Ascending aorta (tissue), 2 donors: ENCODE measurements at regions not wholly inside any gene's neighbourhood (a gene's known extent, or its start where the extent isn't known, plus 50 kb on each side); places are given as distances from the start of the nearest gene placed in this dataset.

Experiments
- DNase-seq, 2 donors: peaks; one replicate each; pipeline ENCODE4 v3.0.0-alpha.2; 2019; ENCODE audit warnings: low spot score in 2 of 2
- H3K27ac ChIP-seq, 2 donors: fragments of 200-600 bp; sonication (generic); one replicate each; pipeline ENCODE4 v1.5.1; 2016 to 2017; ENCODE audit warnings: mild to moderate bottlenecking in 1 of 2
- H3K27me3 ChIP-seq: fragments of 200-600 bp; sonication (generic); one replicate; pipeline ENCODE4 v1.5.1; 2017
- H3K36me3 ChIP-seq, 2 donors: fragments of 200-600 bp; sonication (generic); one replicate each; pipeline ENCODE4 v1.5.1; 2016
- H3K4me1 ChIP-seq, 2 donors: fragments of 200-600 bp; sonication (generic); one replicate each; pipeline ENCODE4 v1.5.1; 2016 to 2017; ENCODE audit warnings: mild to moderate bottlenecking in 1 of 2
- H3K4me3 ChIP-seq, 2 donors: fragments of 200-600 bp; sonication (generic); one replicate each; pipeline ENCODE4 v1.5.1; 2016 to 2017; ENCODE audit warnings: mild to moderate bottlenecking in 1 of 2
- H3K9me3 ChIP-seq, 2 donors: fragments of 200-600 bp; sonication (generic); one replicate each; pipeline ENCODE4 v1.5.1; 2016
- CTCF ChIP-seq, 3 experiments: fragments of 200-600 bp in 2 of 3; fragments of 450-650 bp in 1 of 3; sonication (generic) in 2 of 3; IDR thresholded peaks; one replicate each; pipeline ENCODE4 v1.5.1; 2016 to 2019; ENCODE audit warnings: antibody characterized with exemption in 3 of 3, mild to moderate bottlenecking in 1 of 3, moderate library complexity in 1 of 3
- intact Hi-C: fragments of 100-400 bp; cut with DNase I; formaldehyde crosslinking; loops from one replicate; pipeline ENCODE4 v1.15.1; 2023

- no peak for TF ChIP-seq CTCF (IDR thresholded peaks at IDR 0.05)
- Histone ChIP-seq H3K27ac (no peak overlapping the region), H3K36me3 (no peaks in the 10 kb centered on the region), H3K4me1 (no peaks in the 10 kb centered on the region), H3K4me3 (no peak overlapping the region), H3K27me3 (no peaks in the 10 kb centered on the region), H3K9me3 (no peaks in the 10 kb centered on the region)
- intact Hi-C loops = no loop called here
- no peak for DNase-seq
Observed at GRCh38 chr5:2204366-2205184, 321.9 kb upstream of the IRX4 start.

- TF ChIP-seq CTCF (IDR thresholded peaks at IDR 0.05) = no peak
- no peaks in the 10 kb centered on the region for H3K27me3 ChIP-seq
- no peaks in the 10 kb centered on the region for H3K36me3 ChIP-seq
- intact Hi-C loops = no loop called here
- no peaks in the 10 kb centered on the region for H3K4me1 ChIP-seq
- H3K4me3 ChIP-seq = no peak overlapping the region
- H3K9me3 ChIP-seq = no peaks in the 10 kb centered on the region
- no peak overlapping the region for H3K27ac ChIP-seq
- no peak for DNase-seq
Observed at GRCh38 chr5:2203774-2204173, 321.0 kb upstream of the IRX4 start.

- TF ChIP-seq CTCF (IDR thresholded peaks at IDR 0.05) = no peak
Observed at GRCh38 chr5:2201832-2202231, 319.1 kb upstream of the IRX4 start.

GRCh38 chr5:2201421-2201820 is 318.7 kb upstream of the IRX4 start:
- no peak overlapping the region for H3K4me3 ChIP-seq
- no peak overlapping the region for H3K27ac ChIP-seq
- H3K9me3 ChIP-seq = no peaks in the 10 kb centered on the region
- DNase-seq = no peak
- no peaks in the 10 kb centered on the region for H3K27me3 ChIP-seq
- TF ChIP-seq CTCF (IDR thresholded peaks at IDR 0.05) = no peak
- intact Hi-C loops = no loop called here
- H3K4me1 ChIP-seq = no peaks in the 10 kb centered on the region
- no peaks in the 10 kb centered on the region for H3K36me3 ChIP-seq

More at GRCh38 chr5:2201832-2202231, 319.1 kb upstream of the IRX4 start:
- H3K27ac ChIP-seq = no peak overlapping the region
- H3K4me1 ChIP-seq = no peaks in the 10 kb centered on the region
- H3K9me3 ChIP-seq = no peaks in the 10 kb centered on the region
- no peaks in the 10 kb centered on the region for H3K27me3 ChIP-seq
- no peak overlapping the region for H3K4me3 ChIP-seq
- no peaks in the 10 kb centered on the region for H3K36me3 ChIP-seq
- intact Hi-C loops = no loop called here
- DNase-seq = peak in 1 of 2 donors; percentile 9

- Histone ChIP-seq H3K9me3 (no peaks in the 10 kb centered on the region), H3K4me1 (no peaks in the 10 kb centered on the region), H3K4me3 (no peak overlapping the region), H3K36me3 (no peaks in the 10 kb centered on the region), H3K27ac (no peak overlapping the region), H3K27me3 (no peaks in the 10 kb centered on the region)
- TF ChIP-seq CTCF (IDR thresholded peaks at IDR 0.05) = no peak
- no peak for DNase-seq
- intact Hi-C loops = no loop called here
Observed at GRCh38 chr5:2201011-2201410, 318.3 kb upstream of the IRX4 start.
